Pancreas (tissue), 10 donors: ENCODE measurements at regions not wholly inside any gene's neighbourhood (a gene's known extent, or its start where the extent isn't known, plus 50 kb on each side); places are given as distances from the start of the nearest gene placed in this dataset.
A peak's percentile ranks its signal among the peaks of the same experiment; 100 is the strongest.
"Not testable (repeated sequence)": the region's sequence is repeated elsewhere in the genome, so short reads cannot be mapped to it uniquely, and the experiment has no call there.

Source experiments
- ATAC-seq, 4 donors: fragments of 200-7000 bp; cut with Tn5 transposase; one replicate each; pipeline versions ENCODE4 v1.8.0 to v1.9.1; 2020; ENCODE audit warnings: mild to moderate bottlenecking in 4 of 4, moderate library complexity in 4 of 4
- DNase-seq, 6 donors: peaks; one replicate each; pipeline ENCODE4 v3.0.0-alpha.2; 2020
- FAIRE-seq: peaks from 2 replicates; lab custom pipeline; 2012; peaks lifted over from hg19 to GRCh38; lab: Jason Lieb, UNC
- H3K27ac ChIP-seq, 4 donors: fragments of 200-600 bp; sonication (generic); 1 replicate in 3 of 4; 2 replicates in 1 of 4; pipeline versions ENCODE4 v1.5.0 to v1.8.0; 2020
- H3K27me3 ChIP-seq, 4 donors: fragments of 200-600 bp; one replicate each; pipeline ENCODE4 v1.8.0; 2021
- H3K36me3 ChIP-seq, 3 donors: fragments of 200-600 bp; sonication (generic) in 1 of 3; one replicate each; pipeline versions ENCODE4 v1.5.0 to v1.8.0; 2020 to 2021
- H3K4me1 ChIP-seq, 3 donors: fragments of 200-600 bp; one replicate each; pipeline ENCODE4 v1.8.0; 2021
- H3K4me3 ChIP-seq, 4 donors: fragments of 200-600 bp; sonication (generic) in 2 of 4; one replicate each; pipeline versions ENCODE4 v1.5.0 to v1.8.0; 2020 to 2021
- H3K9me3 ChIP-seq, 4 donors: fragments of 200-600 bp; one replicate each; pipeline ENCODE4 v1.8.0; 2021
- WGBS, 2 donors: extraction: QIAGEN DNeasy Blood & Tissue Kit; methylation state at CpG; one replicate each; pipeline ENCODE4 v1.1.7; 2013; 5-methylcytosine and 5-hydroxymethylcytosine counted together
- intact Hi-C, 3 donors: fragments of 100-400 bp; cut with DNase I; formaldehyde crosslinking; loops; one replicate each; pipeline versions ENCODE4 v1.11.1 to v1.14.2; 2022
- TF ChIP-seq, protein P1 (sequence below), 4 donors: fragments of 200-600 bp; sonication (generic) in 3 of 4; IDR thresholded peaks; one replicate each; pipeline versions ENCODE4 v1.5.0 to v1.8.0; 2021; ENCODE audit warnings: antibody characterized with exemption in 4 of 4
- donor health status: healthy with polysubstance abuse.
- donor health status: DM: no; HTN: no; CAD: no; lungs with moderate emphysema.
- donor health status: DM: no; HTN: no; CAD: no.
- donor health status: control.
- donor health status: control.
- donor health status: Bipolar disorder and iron deficiency.
- donor health status: DM: yes; HTN: yes; CAD: no.
- donor health status: DM: no; HTN: no; CAD: no.
- donor health status: DM: no; HTN: no; CAD: no.
- donor health status: DM: yes; HTN: yes; CAD: no.

DNA sequence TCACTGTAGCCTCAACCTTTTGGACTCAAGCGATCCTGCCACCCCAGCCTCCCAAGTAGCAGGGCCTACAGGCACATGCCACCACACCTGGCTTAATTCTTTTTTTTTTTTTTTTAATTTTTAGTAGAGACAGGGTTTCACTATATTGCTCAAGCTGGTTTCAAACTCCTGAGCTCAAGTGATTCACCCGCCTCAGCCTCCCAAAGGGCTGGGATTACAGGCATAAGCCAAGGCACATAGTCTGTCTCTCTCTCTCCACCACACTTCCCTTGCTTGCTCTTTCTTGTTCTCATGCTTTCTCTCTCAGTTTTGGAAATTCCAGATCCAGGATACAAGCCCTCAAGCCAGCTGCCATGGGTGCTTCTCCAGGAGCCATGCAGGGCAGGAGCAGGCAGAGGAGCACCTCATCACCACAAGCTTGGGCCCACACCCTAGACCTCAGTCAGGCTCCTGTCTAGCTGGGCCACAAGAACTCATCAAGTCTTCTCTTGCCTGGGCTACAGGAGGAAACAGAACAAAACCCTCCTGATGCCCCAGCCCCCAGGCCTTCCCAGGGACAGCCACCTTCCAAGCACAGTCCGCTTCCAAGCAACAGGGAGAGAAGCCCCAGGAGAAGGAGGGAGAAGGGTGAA lies 145.3 kb upstream of the LPP start:
- WGBS, 2 donors = 86 to 94% methylated on average over 3 of the region's 3 CpGs
- no peak overlapping the region for H3K4me3 ChIP-seq
- DNase-seq = no peak
- no peak for FAIRE-seq
- intact Hi-C loops = no loop called here
- H3K27me3 ChIP-seq = no peaks in the 10 kb centered on the region
- TF ChIP-seq, protein P1, sequence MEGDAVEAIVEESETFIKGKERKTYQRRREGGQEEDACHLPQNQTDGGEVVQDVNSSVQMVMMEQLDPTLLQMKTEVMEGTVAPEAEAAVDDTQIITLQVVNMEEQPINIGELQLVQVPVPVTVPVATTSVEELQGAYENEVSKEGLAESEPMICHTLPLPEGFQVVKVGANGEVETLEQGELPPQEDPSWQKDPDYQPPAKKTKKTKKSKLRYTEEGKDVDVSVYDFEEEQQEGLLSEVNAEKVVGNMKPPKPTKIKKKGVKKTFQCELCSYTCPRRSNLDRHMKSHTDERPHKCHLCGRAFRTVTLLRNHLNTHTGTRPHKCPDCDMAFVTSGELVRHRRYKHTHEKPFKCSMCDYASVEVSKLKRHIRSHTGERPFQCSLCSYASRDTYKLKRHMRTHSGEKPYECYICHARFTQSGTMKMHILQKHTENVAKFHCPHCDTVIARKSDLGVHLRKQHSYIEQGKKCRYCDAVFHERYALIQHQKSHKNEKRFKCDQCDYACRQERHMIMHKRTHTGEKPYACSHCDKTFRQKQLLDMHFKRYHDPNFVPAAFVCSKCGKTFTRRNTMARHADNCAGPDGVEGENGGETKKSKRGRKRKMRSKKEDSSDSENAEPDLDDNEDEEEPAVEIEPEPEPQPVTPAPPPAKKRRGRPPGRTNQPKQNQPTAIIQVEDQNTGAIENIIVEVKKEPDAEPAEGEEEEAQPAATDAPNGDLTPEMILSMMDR (IDR thresholded peaks at IDR 0.05) = no peak
- no peaks in the 10 kb centered on the region for H3K9me3 ChIP-seq
- no peaks in the 10 kb centered on the region for H3K36me3 ChIP-seq
- H3K4me1 ChIP-seq = peaks cover 4 to 6% (median 6%) of the 10 kb centered on the region in 3 donors
- no peak overlapping the region for H3K27ac ChIP-seq
- no peak for ATAC-seq

DNA sequence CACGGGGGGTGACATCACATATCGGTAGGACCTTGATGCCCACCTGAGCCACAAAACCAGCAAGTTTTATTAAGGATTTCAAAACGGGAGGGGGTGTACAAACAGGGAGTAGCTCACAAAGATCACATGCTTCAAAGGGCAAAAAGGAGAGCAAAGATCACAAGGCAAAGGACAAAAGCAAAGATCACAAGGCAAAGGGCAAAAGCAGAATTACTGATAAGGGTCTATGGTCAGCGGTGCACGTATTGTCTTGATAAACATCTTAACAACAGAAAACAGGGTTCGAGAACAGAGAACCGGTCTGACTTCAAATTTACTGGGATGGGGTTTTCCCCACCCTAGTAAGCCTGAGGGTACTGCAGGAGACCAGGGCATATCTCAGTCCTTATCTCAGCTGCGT lies 143.5 kb upstream of the LPP start:
- no peaks in the 10 kb centered on the region for H3K4me1 ChIP-seq
- no peaks in the 10 kb centered on the region for H3K27me3 ChIP-seq
- no peaks in the 10 kb centered on the region for H3K9me3 ChIP-seq
- no peaks in the 10 kb centered on the region for H3K36me3 ChIP-seq
- WGBS, 2 donors = 67 to 77% methylated on average over 8 of the region's 8 CpGs
- no peak overlapping the region for H3K4me3 ChIP-seq
- FAIRE-seq = no peak
- ATAC-seq = no peak
- DNase-seq = no peak
- no peak overlapping the region for H3K27ac ChIP-seq
- intact Hi-C loops = no loop called here
- TF ChIP-seq, protein P1 (IDR thresholded peaks at IDR 0.05) = no peak

DNA sequence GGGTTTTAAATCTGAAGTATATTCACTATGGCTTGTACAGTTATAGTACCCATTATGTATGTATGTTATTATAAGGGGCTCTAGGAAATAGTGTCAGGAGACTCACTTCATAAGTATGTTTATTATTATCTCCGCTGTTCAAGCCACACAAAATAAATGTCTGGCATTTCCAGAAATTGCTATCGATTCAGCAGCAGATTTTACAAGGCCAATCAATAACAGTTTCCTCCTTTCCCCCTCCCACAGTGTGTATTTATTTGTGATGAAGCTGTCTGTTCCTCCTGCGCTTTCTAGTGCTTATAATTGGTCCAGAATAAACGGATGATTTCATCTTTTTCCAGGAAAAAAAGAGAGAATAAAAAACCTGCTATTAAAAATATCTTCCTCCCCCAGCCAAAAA lies 134.2 kb upstream of the LPP start:
- intact Hi-C loops = no loop called here
- Histone ChIP-seq H3K9me3 (no peaks in the 10 kb centered on the region), H3K36me3 (no peaks in the 10 kb centered on the region), H3K27me3 (no peaks in the 10 kb centered on the region), H3K4me1 (no peaks in the 10 kb centered on the region), H3K4me3 (no peak overlapping the region), H3K27ac (no peak overlapping the region)
- ATAC-seq (peak in 1 of 4 donors; percentile 35), DNase-seq (no peak), FAIRE-seq (no peak)
- WGBS, 2 donors = 20 to 23% methylated on average over 4 of the region's 4 CpGs
- TF ChIP-seq, protein P1 (IDR thresholded peaks at IDR 0.05) = no peak

DNA sequence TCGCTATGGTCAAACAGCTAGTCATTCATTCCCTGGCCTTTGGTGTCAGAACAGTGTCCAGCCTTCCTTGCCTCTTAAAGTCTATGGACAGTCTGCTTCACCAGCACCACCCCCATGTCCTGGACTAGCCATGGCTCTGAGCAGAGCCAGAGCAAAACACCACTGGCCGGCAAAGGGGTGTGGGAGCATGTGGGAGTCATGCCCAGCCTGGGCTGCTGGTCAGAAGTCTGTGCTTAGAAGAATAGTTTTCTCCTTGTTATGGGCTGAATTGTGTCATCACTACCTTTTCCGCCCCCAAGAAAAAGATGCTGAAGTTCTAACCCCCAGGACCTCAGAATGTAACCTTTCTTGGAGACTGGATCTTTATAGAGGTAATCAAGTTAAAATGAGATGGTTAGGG lies 132.9 kb upstream of the LPP start:
- intact Hi-C loops = no loop called here
- DNase-seq (no peak), ATAC-seq (peak in 1 of 4 donors; percentile 26), FAIRE-seq (no peak)
- Histone ChIP-seq H3K4me3 (no peak overlapping the region), H3K27ac (no peak overlapping the region), H3K9me3 (no peaks in the 10 kb centered on the region), H3K36me3 (no peaks in the 10 kb centered on the region), H3K27me3 (no peaks in the 10 kb centered on the region), H3K4me1 (peaks cover 1 to 7% (median 7%) of the 10 kb centered on the region in 3 donors)
- TF ChIP-seq, protein P1 (IDR thresholded peaks at IDR 0.05) = no peak
- 94 to 96% methylated on average over 3 of the region's 3 CpGs for WGBS, 2 donors

DNA sequence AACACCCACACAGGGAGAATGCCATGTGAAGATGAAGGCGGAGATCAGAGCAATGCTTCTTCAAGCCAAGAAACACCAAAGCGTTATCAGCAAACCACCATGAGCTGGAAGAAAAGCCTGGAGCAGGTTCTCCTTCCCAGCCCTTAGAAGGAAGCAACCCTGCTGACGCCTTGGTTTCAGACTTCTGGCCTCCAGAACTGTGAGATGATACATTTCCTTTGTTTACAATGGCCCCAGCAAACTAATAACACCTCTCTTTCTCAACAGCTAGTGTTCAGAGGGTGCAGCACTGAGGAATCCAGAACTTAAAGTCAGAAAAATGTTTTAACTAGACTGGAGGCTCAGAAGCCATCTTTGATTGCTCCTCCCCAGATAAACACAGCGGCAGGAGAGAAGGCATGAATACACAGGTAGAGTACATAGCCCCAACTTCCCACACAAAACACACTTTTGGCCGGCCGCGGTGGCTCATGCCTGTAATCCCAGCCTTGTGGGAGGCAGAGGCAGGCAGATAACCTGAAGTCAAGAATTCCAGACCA lies 132.4 kb upstream of the LPP start:
- DNase-seq (no peak), ATAC-seq (peak in 2 of 4 donors; percentile 38 to 60), FAIRE-seq (no peak)
- Histone ChIP-seq H3K36me3 (no peaks in the 10 kb centered on the region), H3K4me3 (no peak overlapping the region), H3K27me3 (no peaks in the 10 kb centered on the region), H3K27ac (no peak overlapping the region), H3K4me1 (peaks cover 7 to 12% (median 7%) of the 10 kb centered on the region in 3 donors), H3K9me3 (no peaks in the 10 kb centered on the region)
- TF ChIP-seq, protein P1 (IDR thresholded peaks at IDR 0.05) = no peak
- intact Hi-C loops = no loop called here
- WGBS, 2 donors = 66 to 69% methylated on average over 7 of the region's 7 CpGs

DNA sequence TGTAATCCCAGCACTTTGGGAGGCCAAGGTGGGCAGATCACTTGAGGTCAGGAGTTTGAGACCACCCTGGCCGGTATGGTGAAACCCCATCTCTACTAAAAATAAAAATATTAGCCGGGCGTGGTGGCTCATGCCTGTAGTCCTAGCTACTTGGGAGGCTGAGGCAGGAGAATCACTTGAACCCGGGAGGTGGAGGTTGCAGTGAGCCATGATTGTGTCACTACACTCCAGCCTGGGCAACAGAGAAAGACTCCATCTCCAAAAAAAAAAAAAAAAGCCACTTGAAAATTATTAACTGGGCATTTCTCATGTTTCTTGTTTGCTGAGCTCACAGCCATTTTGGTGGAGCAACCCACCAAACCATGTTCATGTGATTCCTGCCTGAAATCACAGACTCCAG lies 131.1 kb upstream of the LPP start:
- H3K36me3 ChIP-seq, FAIRE-seq, H3K27ac ChIP-seq, intact Hi-C loops, H3K4me3 ChIP-seq, H3K27me3 ChIP-seq, ATAC-seq, H3K9me3 ChIP-seq, DNase-seq: not testable (repeated sequence)
- 95 to 99% methylated on average over 4 of the region's 4 CpGs for WGBS, 2 donors
- H3K4me1 ChIP-seq = peaks cover 7 to 17% (median 10%) of the 10 kb centered on the region in 3 donors
